OCI-LY3 (cell line): ENCODE measurements at regions not wholly inside any gene's neighbourhood (a gene's known extent, or its start where the extent isn't known, plus 50 kb on each side); places are given as distances from the start of the nearest gene placed in this dataset.
A peak's percentile ranks its signal among the peaks of the same experiment; 100 is the strongest.
"Not testable (repeated sequence)": the region's sequence is repeated elsewhere in the genome, so short reads cannot be mapped to it uniquely, and the experiment has no call there.

Experiments used
- H2AFZ ChIP-seq: fragments of 200-600, 300-600 bp; shearing (Covaris generic); 2 replicates; pipeline ENCODE4 v1.6.0; 2014; ENCODE audit warnings: antibody characterized with exemption, low read depth, low read length
- H3K27ac ChIP-seq: fragments of 200-600, 300-600 bp; sonication (generic); 2 replicates; pipeline ENCODE4 v1.5.1; 2014; ENCODE audit warnings: mild to moderate bottlenecking, low read length, moderate library complexity, mixed read lengths
- H3K27me3 ChIP-seq: fragments of 200-600, 300-600 bp; sonication (generic); 2 replicates; pipeline ENCODE4 v1.6.1; 2014; ENCODE audit warnings: low read depth, low read length, mixed read lengths
- H3K36me3 ChIP-seq: fragments of 200-600, 300-600 bp; sonication (generic); replicated peaks from 2 replicates; pipeline ENCODE3; 2014; ENCODE audit warnings: low read depth, low read length, mixed read lengths
- H3K4me1 ChIP-seq: fragments of 300-600, 200-600 bp; sonication (generic); 2 replicates; pipeline ENCODE4 v1.6.1; 2014; ENCODE audit warnings: low read length, mixed read lengths
- H3K4me2 ChIP-seq: fragments of 200-600, 300-600 bp; sonication (generic); 2 replicates; pipeline ENCODE4 v1.6.1; 2014; ENCODE audit warnings: low read length, mixed read lengths
- H3K4me3 ChIP-seq: fragments of 300-600, 200-600 bp; sonication (generic); 2 replicates; pipeline ENCODE4 v1.5.1; 2014; ENCODE audit warnings: antibody characterized with exemption, mild to moderate bottlenecking, low read length, moderate library complexity
- H3K79me2 ChIP-seq: fragments of 300-600, 200-600 bp; shearing (Covaris generic); 2 replicates; pipeline ENCODE4 v1.6.1; 2014; ENCODE audit warnings: mild to moderate bottlenecking, low read length, mixed read lengths
- H3K9ac ChIP-seq: fragments of 300-600, 200-600 bp; shearing (Covaris generic); 2 replicates; pipeline ENCODE4 v1.6.0; 2014; ENCODE audit warnings: mild to moderate bottlenecking, low read length, moderate library complexity
- H3K9me3 ChIP-seq: fragments of 200-600, 300-600 bp; shearing (Covaris generic); 2 replicates; pipeline ENCODE4 v1.6.1; 2014; ENCODE audit warnings: low read length, mixed read lengths; ENCODE audit not compliant: insufficient read depth
- H4K20me1 ChIP-seq: fragments of 200-600, 300-600 bp; sonication (generic); 2 replicates; pipeline ENCODE4 v1.6.1; 2016; ENCODE audit warnings: low read length, mixed read lengths; ENCODE audit not compliant: insufficient read depth
- EZH2phosphoT487 ChIP-seq: fragments of 200-600 bp; shearing (Covaris generic); IDR thresholded peaks from 2 replicates; pipeline ENCODE4 v1.6.1; 2018; ENCODE audit warnings: antibody characterized with exemption, mixed run types, low read depth
- TF ChIP-seq, protein P1 (sequence below): fragments of 200-600, 300-600 bp; sonication (generic); IDR thresholded peaks from 2 replicates; pipeline ENCODE4 v1.5.1; 2014; ENCODE audit warnings: antibody characterized with exemption, low read length, low read depth

DNA sequence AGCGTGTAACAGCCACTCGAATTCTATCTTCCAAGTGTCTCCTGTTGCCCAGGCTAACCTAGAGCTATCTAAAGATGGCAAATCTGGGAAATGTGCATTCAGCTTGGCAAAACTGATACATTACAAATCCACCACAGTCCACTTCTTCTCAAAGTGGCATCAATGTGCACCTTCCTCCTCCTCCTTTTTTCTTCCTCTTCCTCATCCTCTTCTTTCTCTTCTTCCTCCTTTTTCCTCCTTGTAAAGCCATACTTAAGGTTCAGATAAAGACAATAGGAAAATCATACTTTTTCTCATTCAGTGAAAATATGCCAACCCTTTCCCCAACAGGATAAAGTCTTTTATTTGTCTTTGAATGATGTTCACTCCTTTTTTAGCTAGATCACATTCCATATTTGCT is 79.2 kb downstream of the PPIAL4G start:
- not testable (repeated sequence) for H3K36me3 ChIP-seq, H3K27ac ChIP-seq, H3K4me2 ChIP-seq, H3K79me2 ChIP-seq, H3K9ac ChIP-seq, H3K4me1 ChIP-seq, H3K4me3 ChIP-seq, H3K27me3 ChIP-seq, H2AFZ ChIP-seq, H3K9me3 ChIP-seq, H4K20me1 ChIP-seq

- H3K4me3 ChIP-seq: peak overlapping the region; percentile 70
- not testable (repeated sequence) for H3K36me3 ChIP-seq, H3K27me3 ChIP-seq, H2AFZ ChIP-seq, H3K4me1 ChIP-seq, H3K9me3 ChIP-seq, H4K20me1 ChIP-seq, H3K79me2 ChIP-seq
- peak overlapping the region; percentile 53 for H3K27ac ChIP-seq
- H3K9ac ChIP-seq: peak overlapping the region; percentile 70
- peak overlapping the region; percentile 53 for H3K4me2 ChIP-seq
Observed at GRCh38 chr1:148403085-148403456, 80.0 kb downstream of the PPIAL4G start.

GRCh38 chr1:148402152-148403084 is 80.7 kb downstream of the PPIAL4G start:
- H3K4me1 ChIP-seq, H3K79me2 ChIP-seq, H3K27me3 ChIP-seq, H4K20me1 ChIP-seq, H3K36me3 ChIP-seq, H3K9me3 ChIP-seq: not testable (repeated sequence)
- peak overlapping the region; percentile 70 for H3K4me3 ChIP-seq
- peak overlapping the region; percentile 70 for H3K9ac ChIP-seq
- H3K4me2 ChIP-seq: peak overlapping the region; percentile 53
- peak overlapping the region; percentile 53 for H3K27ac ChIP-seq
- H2AFZ ChIP-seq: peak overlapping the region; percentile 54

GRCh38 chr1:148397516-148397915 is 85.6 kb downstream of the PPIAL4G start:
- not testable (repeated sequence) for H3K4me2 ChIP-seq, H3K4me1 ChIP-seq, H3K9me3 ChIP-seq, H3K9ac ChIP-seq, H3K27ac ChIP-seq, H3K4me3 ChIP-seq, H4K20me1 ChIP-seq, H2AFZ ChIP-seq, H3K36me3 ChIP-seq, H3K79me2 ChIP-seq, H3K27me3 ChIP-seq

GRCh38 chr1:148392505-148392904 is 90.6 kb downstream of the PPIAL4G start:
- not testable (repeated sequence) for H3K79me2 ChIP-seq, H4K20me1 ChIP-seq, H3K27me3 ChIP-seq, H3K27ac ChIP-seq, H2AFZ ChIP-seq, H3K4me2 ChIP-seq, H3K9ac ChIP-seq, H3K9me3 ChIP-seq, H3K36me3 ChIP-seq, H3K4me3 ChIP-seq
- peaks cover 13% of the 10 kb centered on the region; the same call in 1 of the 2 replicates for H3K4me1 ChIP-seq

GRCh38 chr1:148391323-148391722 is 91.8 kb downstream of the PPIAL4G start:
- not testable (repeated sequence) for H3K36me3 ChIP-seq, H3K4me2 ChIP-seq, H4K20me1 ChIP-seq, H2AFZ ChIP-seq, H3K9ac ChIP-seq, H3K27ac ChIP-seq, H3K27me3 ChIP-seq, H3K79me2 ChIP-seq, H3K4me3 ChIP-seq, H3K9me3 ChIP-seq
- peaks cover 13% of the 10 kb centered on the region; the same call in 1 of the 2 replicates for H3K4me1 ChIP-seq

DNA sequence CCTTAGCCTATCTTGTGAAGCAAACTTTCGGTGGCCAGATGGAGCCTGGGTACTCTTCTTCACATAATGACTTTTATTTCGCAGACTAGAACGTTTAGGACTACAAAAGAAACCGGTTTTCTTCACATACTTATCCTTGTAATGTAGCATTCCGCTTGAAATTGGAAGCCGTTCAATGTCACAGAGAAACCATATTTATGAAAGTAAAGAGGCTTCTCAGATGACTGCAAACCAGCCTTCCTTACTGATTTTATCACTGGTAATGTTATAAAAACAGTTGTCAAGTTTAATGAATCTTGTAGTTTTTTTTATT is 94.1 kb downstream of the PPIAL4G start:
- H2AFZ ChIP-seq: peak overlapping the region; percentile 95
- peak overlapping the region; percentile 77 for H3K9ac ChIP-seq
- H3K4me2 ChIP-seq: peak overlapping the region; percentile 80
- no peaks in the 10 kb centered on the region for H3K79me2 ChIP-seq
- H3K27ac ChIP-seq: peak overlapping the region; percentile 77
- peak overlapping the region; percentile 78 for H3K4me3 ChIP-seq
- no peaks in the 10 kb centered on the region for H3K36me3 ChIP-seq
- no peaks in the 10 kb centered on the region for H4K20me1 ChIP-seq
- H3K9me3 ChIP-seq: no peaks in the 10 kb centered on the region
- H3K4me1 ChIP-seq: peaks cover 24% of the 10 kb centered on the region
- no peak for TF ChIP-seq EZH2phosphoT487
- TF ChIP-seq, protein P1, sequence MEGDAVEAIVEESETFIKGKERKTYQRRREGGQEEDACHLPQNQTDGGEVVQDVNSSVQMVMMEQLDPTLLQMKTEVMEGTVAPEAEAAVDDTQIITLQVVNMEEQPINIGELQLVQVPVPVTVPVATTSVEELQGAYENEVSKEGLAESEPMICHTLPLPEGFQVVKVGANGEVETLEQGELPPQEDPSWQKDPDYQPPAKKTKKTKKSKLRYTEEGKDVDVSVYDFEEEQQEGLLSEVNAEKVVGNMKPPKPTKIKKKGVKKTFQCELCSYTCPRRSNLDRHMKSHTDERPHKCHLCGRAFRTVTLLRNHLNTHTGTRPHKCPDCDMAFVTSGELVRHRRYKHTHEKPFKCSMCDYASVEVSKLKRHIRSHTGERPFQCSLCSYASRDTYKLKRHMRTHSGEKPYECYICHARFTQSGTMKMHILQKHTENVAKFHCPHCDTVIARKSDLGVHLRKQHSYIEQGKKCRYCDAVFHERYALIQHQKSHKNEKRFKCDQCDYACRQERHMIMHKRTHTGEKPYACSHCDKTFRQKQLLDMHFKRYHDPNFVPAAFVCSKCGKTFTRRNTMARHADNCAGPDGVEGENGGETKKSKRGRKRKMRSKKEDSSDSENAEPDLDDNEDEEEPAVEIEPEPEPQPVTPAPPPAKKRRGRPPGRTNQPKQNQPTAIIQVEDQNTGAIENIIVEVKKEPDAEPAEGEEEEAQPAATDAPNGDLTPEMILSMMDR: no peak
- H3K27me3 ChIP-seq: no peaks in the 10 kb centered on the region
